H1 (cell line): ENCODE measurements at regions not wholly inside any gene's neighbourhood (a gene's known extent, or its start where the extent isn't known, plus 50 kb on each side); places are given as distances from the start of the nearest gene placed in this dataset.

Experiments used
- CHD1 ChIP-seq: IDR thresholded peaks from 2 replicates; pipeline ENCODE4 v1.6.1; 2012; ENCODE audit warnings: low read depth, low read length, improper control_type of control experiment

GRCh38 chr16:85206472-85207356 is 94.4 kb upstream of the CIBAR2 start (continued):
- TF ChIP-seq CHD1: no peak
